GM21447 (cell line): ENCODE measurements at regions not wholly inside any gene's neighbourhood (a gene's known extent, or its start where the extent isn't known, plus 50 kb on each side); places are given as distances from the start of the nearest gene placed in this dataset.
"Not testable (repeated sequence)": the region's sequence is repeated elsewhere in the genome, so short reads cannot be mapped to it uniquely, and the experiment has no call there.

Experiments
- ATAC-seq: cut with Tn5 transposase; IDR thresholded peaks from one replicate; pipeline ENCODE4 v1.9.1; 2021; ENCODE audit not compliant: unreplicated experiment

- ATAC-seq = no peak
Measured at GRCh38 chr4:28007693-28008092, 1147.1 kb downstream of the STIM2 start.

GRCh38 chr4:28009541-28009940 lies 1148.9 kb downstream of the STIM2 start:
- no peak for ATAC-seq

- no peak for ATAC-seq
Measured at GRCh38 chr4:28010577-28011240, 1150.1 kb downstream of the STIM2 start.

- no peak for ATAC-seq
Measured at GRCh38 chr4:28014469-28014868, 1153.8 kb downstream of the STIM2 start.

GRCh38 chr4:28015996-28016395 lies 1155.4 kb downstream of the STIM2 start:
- no peak for ATAC-seq

- not testable (repeated sequence) for ATAC-seq
Measured at GRCh38 chr4:28038253-28038652, 1177.6 kb downstream of the STIM2 start.

GRCh38 chr4:28062562-28062961 lies 1201.9 kb downstream of the STIM2 start:
- ATAC-seq = no peak

GRCh38 chr4:28073860-28074555 lies 1213.4 kb downstream of the STIM2 start:
- ATAC-seq = no peak

GRCh38 chr4:28075401-28075956 lies 1214.8 kb downstream of the STIM2 start:
- ATAC-seq = no peak

- ATAC-seq = not testable (repeated sequence)
Measured at GRCh38 chr4:28077203-28077602, 1216.6 kb downstream of the STIM2 start.

- ATAC-seq = no peak
Measured at GRCh38 chr4:28082686-28083390, 1222.2 kb downstream of the STIM2 start.

GRCh38 chr4:28092610-28093009 lies 1232.0 kb downstream of the STIM2 start:
- ATAC-seq = no peak

GRCh38 chr4:28093071-28093470 lies 1232.4 kb downstream of the STIM2 start:
- ATAC-seq = no peak

- no peak for ATAC-seq
Measured at GRCh38 chr4:28101583-28101982, 1240.9 kb downstream of the STIM2 start.

- no peak for ATAC-seq
Measured at GRCh38 chr4:28105271-28105859, 1244.7 kb downstream of the STIM2 start.

- ATAC-seq = no peak
Measured at GRCh38 chr4:28106155-28106554, 1245.5 kb downstream of the STIM2 start.

GRCh38 chr4:28109801-28110200 lies 1249.2 kb downstream of the STIM2 start:
- no peak for ATAC-seq

- not testable (repeated sequence) for ATAC-seq
Measured at GRCh38 chr4:28112691-28113335, 1252.2 kb downstream of the STIM2 start.

- ATAC-seq = not testable (repeated sequence)
Measured at GRCh38 chr4:28113586-28113985, 1252.9 kb downstream of the STIM2 start.

GRCh38 chr4:28116526-28117083 lies 1256.0 kb downstream of the STIM2 start:
- ATAC-seq = not testable (repeated sequence)
